K562 (cell line): ENCODE measurements at regions not wholly inside any gene's neighbourhood (a gene's known extent, or its start where the extent isn't known, plus 50 kb on each side); places are given as distances from the start of the nearest gene placed in this dataset.

Experiments used
- ATAC-seq: fragments of 200-7000 bp; cut with Tn5 transposase; 3 replicates; pipeline ENCODE4 v1.9.1; 2020; ENCODE audit warnings: moderate library complexity
- BruUV-seq: library from RNA; stranded (reverse); fragments of 400-500 nt; replicated peaks from 2 replicates; lab custom pipeline; 2021; lab: Mats Ljungman, UMichigan
- CTCF ChIA-PET: fragments of 300-600 bp; formaldehyde crosslinking; extraction: SDS; loops from one replicate; lab custom pipeline; 2021; ENCODE audit warnings: low intra/inter-chr PET ratio; lab: Yijun Ruan, JAX
- POLR2A ChIA-PET: fragments of 300-600, 350-650 bp; sonication (Branson Sonifier 250); formaldehyde crosslinking; extraction: SDS; loops from one replicate; lab custom pipeline; 2021; ENCODE audit warnings: antibody characterized with exemption, inconsistent platforms; lab: Yijun Ruan, JAX
- DNase-seq, 4 experiments: peaks; one replicate each; pipeline versions ENCODE4 v3.0.0 to v3.0.0-alpha.2; 2011 to 2018; ENCODE audit warnings: low spot score in 3 of 4, mixed read lengths in 3 of 4; ENCODE audit errors: extremely low read depth in 1 of 4
- FAIRE-seq: peaks from 2 replicates; lab custom pipeline; 2011; peaks lifted over from hg19 to GRCh38; lab: Jason Lieb, UNC
- H2AFZ ChIP-seq: 2 replicates; pipeline ENCODE4 v1.6.0; 2011; ENCODE audit warnings: low read depth, low read length, control low read depth, inconsistent platforms
- H3K27ac ChIP-seq: fragments of 200-600 bp; 3 replicates; pipeline ENCODE4 v1.8.0; 2011; ENCODE audit warnings: low read depth, mild to moderate bottlenecking, control low read depth, inconsistent platforms, low read length, moderate library complexity, mixed read lengths; ENCODE audit errors: extremely low read depth
- H3K27me3 ChIP-seq, 2 experiments: fragments of 300-600 bp in 1 of 2; 2 replicates in 1 of 2; 3 replicates in 1 of 2; pipeline versions ENCODE4 v1.6.0 to v1.8.0; 2011; ENCODE audit warnings: inconsistent platforms in 2 of 2, low read length in 2 of 2, mild to moderate bottlenecking in 1 of 2, mixed read lengths in 1 of 2, moderate library complexity in 1 of 2; ENCODE audit not compliant: control insufficient read depth in 2 of 2, insufficient read depth in 2 of 2
- H3K36me3 ChIP-seq: fragments of 300-600 bp; 3 replicates; pipeline ENCODE4 v1.8.0; 2011; ENCODE audit warnings: mild to moderate bottlenecking, low read length, inconsistent platforms; ENCODE audit not compliant: control insufficient read depth, insufficient read depth
- H3K4me1 ChIP-seq, 2 experiments: fragments of 200-600 bp in 1 of 2; replicated peaks in 1 of 2; 2 replicates in 1 of 2; 3 replicates in 1 of 2; pipeline versions ENCODE4 v1.5.1 to v1.8.0; 2011; ENCODE audit warnings: inconsistent platforms in 2 of 2, low read length in 2 of 2, mild to moderate bottlenecking in 1 of 2, mixed read lengths in 1 of 2, moderate library complexity in 1 of 2; ENCODE audit not compliant: control insufficient read depth in 2 of 2, insufficient read depth in 2 of 2
- H3K4me2 ChIP-seq: 2 replicates; pipeline ENCODE4 v1.6.1; 2011; ENCODE audit warnings: low read length, control low read depth, inconsistent platforms, mixed read lengths; ENCODE audit not compliant: insufficient read depth
- H3K4me3 ChIP-seq: fragments of 200-600 bp; sonication (generic), shearing (Covaris generic); 2 replicates; pipeline ENCODE4 v1.5.1; 2016; ENCODE audit warnings: control low read depth, inconsistent platforms
- H3K79me2 ChIP-seq: fragments of 200-600 bp; 3 replicates; pipeline ENCODE4 v1.8.0; 2011; ENCODE audit warnings: low read length, inconsistent platforms; ENCODE audit not compliant: control insufficient read depth, insufficient read depth
- H3K9ac ChIP-seq, 2 experiments: 2 replicates each; pipeline versions ENCODE4 v1.6.0 to v1.6.1; 2011; ENCODE audit warnings: low read depth in 2 of 2, low read length in 2 of 2, control low read depth in 1 of 2, inconsistent platforms in 1 of 2, mild to moderate bottlenecking in 1 of 2, mixed read lengths in 1 of 2; ENCODE audit not compliant: insufficient read depth in 1 of 2
- H3K9me1 ChIP-seq: one replicate; pipeline ENCODE4 v1.6.0; 2011; ENCODE audit warnings: inconsistent platforms, mild to moderate bottlenecking, low read length, moderate library complexity; ENCODE audit not compliant: control insufficient read depth, insufficient read depth
- H3K9me3 ChIP-seq: replicated peaks from 2 replicates; pipeline ENCODE4 v1.5.1; 2011; ENCODE audit warnings: low read depth, low read length, inconsistent platforms; ENCODE audit not compliant: control insufficient read depth, insufficient read depth
- H4K20me1 ChIP-seq: replicated peaks from 2 replicates; pipeline ENCODE4 v1.6.1; 2011; ENCODE audit warnings: low read length, inconsistent platforms, mixed read lengths; ENCODE audit not compliant: control insufficient read depth, insufficient read depth
- CHCHD3 ChIP-seq: fragments of 250-450 bp; sonication (Bioruptor Pico); IDR thresholded peaks from 2 replicates; pipeline ENCODE4 v2.1.2; 2022; ENCODE audit warnings: mild to moderate bottlenecking
- HLTF ChIP-seq: fragments of 450-650 bp; IDR thresholded peaks from 2 replicates; pipeline ENCODE4 v1.6.1; 2016
- HNRNPK ChIP-seq: fragments of 200-400 bp; formaldehyde crosslinking; IDR thresholded peaks from one replicate; pipeline ENCODE4 v1.6.1; 2018; ENCODE audit warnings: mild to moderate bottlenecking, low read depth, low read length; ENCODE audit not compliant: poor library complexity, severe bottlenecking
- ID3 ChIP-seq, 2 experiments: fragments of 250-450 bp in 1 of 2; fragments of 450-650 bp in 1 of 2; sonication (Bioruptor Pico) in 1 of 2; IDR thresholded peaks; 2 replicates each; pipeline versions ENCODE4 v1.6.1 to v1.8.0; 2016 to 2021; ENCODE audit warnings: mild to moderate bottlenecking in 2 of 2, moderate library complexity in 2 of 2, missing compliant biosample characterization in 1 of 2, missing genetic modification characterization in 1 of 2
- ZNF449 ChIP-seq: fragments of 250-450 bp; sonication (Bioruptor Pico); IDR thresholded peaks from 2 replicates; pipeline ENCODE4 v1.8.0; 2022; ENCODE audit warnings: moderate library complexity, mild to moderate bottlenecking, inconsistent platforms
- WGBS: fragments of 100-300 bp; shearing (Covaris generic); methylation state at CpG from one replicate; pipeline ENCODE4 v1.1.6; 2016; ENCODE audit warnings: low coverage, mixed read lengths; ENCODE audit not compliant: insufficient coverage; ENCODE audit errors: missing lambda C conversion rate; 5-methylcytosine and 5-hydroxymethylcytosine counted together
- in situ Hi-C: fragments of 300-500 bp; cut with MboI; formaldehyde crosslinking; loops from 4 replicates; pipeline ENCODE4 v1.15.0; 2018; ENCODE audit warnings: inconsistent platforms, mixed read lengths
- intact Hi-C: fragments of 100-400 bp; cut with micrococcal nuclease; formaldehyde crosslinking; loops from 2 replicates; pipeline ENCODE4 v1.14.2; 2022

GRCh38 chr4:14928035-14928434 lies 74.2 kb upstream of the CPEB2 start:
- ATAC-seq, result no peak
- no peak for DNase-seq

More at GRCh38 chr4:14928035-14928434, 74.2 kb upstream of the CPEB2 start:
- no peaks in the 10 kb centered on the region for H3K79me2 ChIP-seq
- BruUV-seq, result no TSS peak
- no peak overlapping the region for H3K4me2 ChIP-seq
- no peaks in the 10 kb centered on the region for H4K20me1 ChIP-seq
- H3K9me3 ChIP-seq, result no peaks in the 10 kb centered on the region
- H3K36me3 ChIP-seq, result no peaks in the 10 kb centered on the region
- no peaks in the 10 kb centered on the region for H3K9me1 ChIP-seq
- TF ChIP-seq ZNF449 (no peak), ID3 (CRISPR knock-in tag; IDR thresholded peaks at IDR 0.05) (no peak), ID3 (tag; IDR thresholded peaks at IDR 0.05) (no peak), HNRNPK (no peak), HLTF (no peak), CHCHD3 (CRISPR knock-in tag) (no peak)
- ChIA-PET CTCF (no interaction called here), POLR2A (no interaction called here)
- no peak overlapping the region for H3K27ac ChIP-seq
- no peak overlapping the region for H2AFZ ChIP-seq
- intact Hi-C loops (no loop called here), in situ Hi-C loops (no loop called here)
- no peaks in the 10 kb centered on the region; a peak in 1 of 5 replicates for H3K27me3 ChIP-seq
- no peaks in the 10 kb centered on the region for H3K4me1 ChIP-seq
- no peak overlapping the region for H3K4me3 ChIP-seq
- no peak for FAIRE-seq
- no peak overlapping the region for H3K9ac ChIP-seq
- WGBS, result 0% methylated on average over 1 of the region's 1 CpG
